T47D (cell line): ENCODE measurements at regions not wholly inside any gene's neighbourhood (a gene's known extent, or its start where the extent isn't known, plus 50 kb on each side); places are given as distances from the start of the nearest gene placed in this dataset.

ENCODE experiments used
- DNase-seq, 2 experiments: peaks; one replicate each; pipeline versions ENCODE4 v3.0.0 to v3.0.0-alpha.2; 2011 to 2012; ENCODE audit warnings: low read depth in 1 of 2, low spot score in 1 of 2
- JUND ChIP-seq: IDR thresholded peaks from 2 replicates; pipeline ENCODE4 v1.6.1; 2012; ENCODE audit warnings: low read depth
- in situ Hi-C: cut with HindIII; loops from 2 replicates; pipeline ENCODE4 v1.10.0; 2016; ENCODE audit warnings: low sequenced_read_pairs, low pct_unique_long_range_greater_than_20kb

DNA sequence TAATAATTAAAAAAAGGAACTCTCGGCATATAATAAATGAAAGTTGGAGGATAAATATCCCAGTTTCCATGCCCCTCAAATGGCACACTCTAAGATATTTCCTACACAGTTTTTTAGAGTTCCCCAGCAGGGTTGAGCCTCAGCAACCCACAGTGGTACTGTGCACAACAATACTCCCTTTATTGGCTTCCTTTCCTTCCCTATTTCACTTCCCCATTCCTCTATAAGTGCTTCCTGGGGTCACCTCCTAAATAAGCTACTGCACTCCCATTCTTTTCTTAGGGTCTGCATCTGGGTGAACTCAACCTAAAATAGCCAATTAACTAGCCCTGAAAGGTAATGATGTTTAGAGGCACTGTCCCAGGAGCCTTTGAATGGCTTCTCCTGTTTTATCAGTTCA lies 76.4 kb upstream of the NHS start:
- no peak for TF ChIP-seq JUND
- in situ Hi-C loops, result no loop called here
- DNase-seq, result no peak

DNA sequence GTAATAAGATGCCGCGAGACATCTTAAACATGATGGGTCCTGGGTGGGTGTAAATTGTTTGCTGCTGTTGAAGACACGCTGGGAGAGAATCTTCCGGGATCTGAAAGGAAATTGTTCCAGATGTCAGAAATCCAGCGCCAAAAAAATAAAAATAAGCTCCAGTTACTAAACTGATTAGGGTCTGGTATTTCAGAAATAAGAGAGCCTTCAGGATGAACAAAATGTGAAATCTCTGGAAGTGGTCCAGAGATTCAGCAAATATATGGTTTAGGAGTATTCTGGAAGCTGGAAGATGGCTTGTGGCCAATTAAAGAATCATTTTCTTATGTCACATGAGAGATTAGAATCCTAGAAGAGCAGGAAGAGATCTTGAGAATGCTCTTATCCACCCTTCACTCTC lies 75.8 kb upstream of the NHS start:
- no peak for DNase-seq
- in situ Hi-C loops, result no loop called here
- TF ChIP-seq JUND, result no peak

- DNase-seq, result no peak
- no peak for TF ChIP-seq JUND
- in situ Hi-C loops, result no loop called here
These were observed 51.6 kb upstream of the NHS start for GRCh38 chrX:17323397-17323796.
